NCI-H446 treated with DMSO at 0.1 percent for 48 hours (cell line): ENCODE measurements at regions not wholly inside any gene's neighbourhood (a gene's known extent, or its start where the extent isn't known, plus 50 kb on each side); places are given as distances from the start of the nearest gene placed in this dataset.
A peak's percentile ranks its signal among the peaks of the same experiment; 100 is the strongest.
"Not testable (repeated sequence)": the region's sequence is repeated elsewhere in the genome, so short reads cannot be mapped to it uniquely, and the experiment has no call there.

Experiments
- DNase-seq: peaks from one replicate; lab custom pipeline; 2025; lab: John Stamatoyannopoulos, UW

GRCh38 chr12:119931402-119931801 lies 54.3 kb upstream of the CIT start:
- no peak for DNase-seq

GRCh38 chr12:119932921-119933320 lies 55.8 kb upstream of the CIT start:
- DNase-seq, result no peak

- DNase-seq, result not testable (repeated sequence)
Measured at GRCh38 chr12:119934780-119935179, 54.3 kb upstream of the BICDL1 start.

DNA sequence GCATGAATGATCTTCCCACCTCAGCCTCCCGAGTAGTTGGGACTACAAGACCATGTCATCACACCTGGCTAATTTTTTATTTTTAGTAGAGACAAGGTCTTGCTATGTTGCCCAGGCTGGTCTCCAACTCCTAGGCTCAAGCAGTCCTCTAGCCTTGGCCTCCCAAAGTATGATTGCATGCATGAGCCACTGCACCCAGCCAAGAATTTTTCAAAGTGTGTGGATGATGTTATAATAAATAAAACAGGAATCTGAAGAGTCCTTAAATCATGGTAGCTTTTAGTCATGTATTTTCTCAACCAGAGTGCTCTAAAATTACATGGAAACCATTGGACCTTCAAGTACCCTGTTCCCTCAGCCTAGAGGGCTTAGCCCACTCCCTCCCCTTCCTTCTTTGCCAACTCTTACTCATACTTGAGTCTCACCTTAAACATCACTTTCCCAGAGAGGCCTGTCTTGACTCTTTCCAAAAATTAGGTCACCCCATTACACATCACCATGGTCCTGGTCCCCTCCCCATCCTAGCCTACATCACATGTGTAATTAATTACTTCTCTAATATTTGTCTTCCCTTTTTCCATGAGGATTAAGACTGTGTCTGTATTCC lies 52.2 kb upstream of the BICDL1 start:
- DNase-seq, result no peak

- peak; percentile 13 for DNase-seq
Measured at GRCh38 chr12:119938049-119938667, 50.9 kb upstream of the BICDL1 start.
